Neural cell (in vitro differentiated cells): ENCODE measurements at regions not wholly inside any gene's neighbourhood (a gene's known extent, or its start where the extent isn't known, plus 50 kb on each side); places are given as distances from the start of the nearest gene placed in this dataset.

Experiments
- H2AFZ ChIP-seq: fragments of 200-600, 300-800 bp; sonication (generic), shearing (Covaris generic); 2 replicates; pipeline ENCODE4 v1.6.0; 2014; ENCODE audit warnings: low read depth, mild to moderate bottlenecking, antibody characterized with exemption, low read length, moderate library complexity
- H3F3A ChIP-seq: fragments of 200-600 bp; shearing (Covaris generic); 2 replicates; pipeline ENCODE4 v1.6.1; 2016; ENCODE audit warnings: mild to moderate bottlenecking, moderate library complexity, mixed read lengths, antibody characterized with exemption, low read length; ENCODE audit not compliant: insufficient read depth, poor library complexity, severe bottlenecking
- H3K27ac ChIP-seq: fragments of 200-600, 300-800 bp; sonication (generic), shearing (Covaris generic); 2 replicates; pipeline ENCODE4 v1.5.1; 2014; ENCODE audit warnings: mild to moderate bottlenecking, low read length, moderate library complexity
- H3K27me3 ChIP-seq: fragments of 300-800, 200-600 bp; sonication (generic), shearing (Covaris generic); 2 replicates; pipeline ENCODE4 v1.6.0; 2014; ENCODE audit warnings: mild to moderate bottlenecking, low read depth, low read length, moderate library complexity; ENCODE audit not compliant: insufficient read depth
- H3K36me3 ChIP-seq: fragments of 300-800, 200-600 bp; sonication (generic), shearing (Covaris generic); 2 replicates; pipeline ENCODE4 v1.5.1; 2014; ENCODE audit warnings: mild to moderate bottlenecking, antibody characterized with exemption, low read length, moderate library complexity; ENCODE audit not compliant: insufficient read depth
- H3K4me2 ChIP-seq: fragments of 300-800, 200-600 bp; sonication (generic), shearing (Covaris generic); 2 replicates; pipeline ENCODE4 v1.6.0; 2014; ENCODE audit warnings: mild to moderate bottlenecking, low read length
- H3K4me3 ChIP-seq: fragments of 300-800, 200-600 bp; sonication (generic), shearing (Covaris generic); 2 replicates; pipeline ENCODE4 v1.5.1; 2014; ENCODE audit warnings: mild to moderate bottlenecking, low read length, moderate library complexity
- H3K79me2 ChIP-seq: fragments of 200-600 bp; shearing (Covaris generic); replicated peaks from 2 replicates; pipeline ENCODE4 v1.6.0; 2014; ENCODE audit warnings: mild to moderate bottlenecking, low read length, moderate library complexity; ENCODE audit not compliant: insufficient read depth
- H3K9ac ChIP-seq: fragments of 300-800, 200-600 bp; sonication (generic), shearing (Covaris generic); 2 replicates; pipeline ENCODE4 v1.6.1; 2016; ENCODE audit warnings: mild to moderate bottlenecking, low read length, mixed read lengths
- H3K9me2 ChIP-seq: fragments of 200-600 bp; shearing (Covaris generic); 2 replicates; pipeline ENCODE4 v1.6.1; 2016; ENCODE audit warnings: mild to moderate bottlenecking, low read length, mixed read lengths; ENCODE audit not compliant: insufficient read depth
- H3K9me3 ChIP-seq: fragments of 200-600, 300-800 bp; sonication (generic), shearing (Covaris generic); 2 replicates; pipeline ENCODE4 v1.6.1; 2016; ENCODE audit warnings: mild to moderate bottlenecking, mixed run types, low read length, moderate library complexity, mixed read lengths
- H4K20me1 ChIP-seq: fragments of 200-600 bp; shearing (Covaris generic); 2 replicates; pipeline ENCODE4 v1.6.1; 2016; ENCODE audit warnings: mild to moderate bottlenecking, mixed run types; ENCODE audit not compliant: insufficient read depth
- EP300 ChIP-seq: fragments of 450-650 bp; conservative IDR thresholded peaks from 2 replicates; pipeline ENCODE4 v1.6.1; 2014; ENCODE audit warnings: antibody characterized with exemption, mild to moderate bottlenecking, moderate library complexity; ENCODE audit not compliant: poor library complexity, severe bottlenecking
- EZH2 ChIP-seq: fragments of 200-600, 300-800 bp; shearing (Covaris generic), sonication (generic); IDR thresholded peaks from 2 replicates; pipeline ENCODE4 v1.6.1; 2014; ENCODE audit warnings: antibody characterized with exemption, low read length, borderline replicate concordance, mild to moderate bottlenecking; ENCODE audit not compliant: insufficient read depth, poor library complexity, severe bottlenecking
- MXI1 ChIP-seq: fragments of 450-650 bp; conservative IDR thresholded peaks from 2 replicates; pipeline ENCODE4 v1.6.1; 2014; ENCODE audit warnings: antibody characterized with exemption, mild to moderate bottlenecking; ENCODE audit not compliant: poor library complexity, severe bottlenecking
- POLR2AphosphoS5 ChIP-seq: IDR thresholded peaks from 2 replicates; pipeline ENCODE4 v1.6.1; 2012
- RAD21 ChIP-seq: fragments of 450-650 bp; conservative IDR thresholded peaks from 2 replicates; pipeline ENCODE4 v1.6.1; 2014; ENCODE audit warnings: antibody characterized with exemption, mild to moderate bottlenecking, moderate library complexity
- SMC3 ChIP-seq: fragments of 450-650 bp; conservative IDR thresholded peaks from 2 replicates; pipeline ENCODE4 v1.6.1; 2014; ENCODE audit warnings: antibody characterized with exemption, mild to moderate bottlenecking, moderate library complexity; ENCODE audit not compliant: poor library complexity
- TAF1 ChIP-seq: IDR thresholded peaks from 2 replicates; pipeline ENCODE4 v1.6.1; 2012; ENCODE audit warnings: low read depth
- TF ChIP-seq, protein P1 (sequence below): IDR thresholded peaks from 2 replicates; pipeline ENCODE4 v1.6.1; 2012; ENCODE audit warnings: borderline replicate concordance
- TF ChIP-seq, protein P2 (sequence below): fragments of 450-650 bp; IDR thresholded peaks from 2 replicates; pipeline ENCODE4 v1.5.1; 2014; ENCODE audit warnings: antibody characterized with exemption, mild to moderate bottlenecking, moderate library complexity; ENCODE audit not compliant: poor library complexity, severe bottlenecking

DNA sequence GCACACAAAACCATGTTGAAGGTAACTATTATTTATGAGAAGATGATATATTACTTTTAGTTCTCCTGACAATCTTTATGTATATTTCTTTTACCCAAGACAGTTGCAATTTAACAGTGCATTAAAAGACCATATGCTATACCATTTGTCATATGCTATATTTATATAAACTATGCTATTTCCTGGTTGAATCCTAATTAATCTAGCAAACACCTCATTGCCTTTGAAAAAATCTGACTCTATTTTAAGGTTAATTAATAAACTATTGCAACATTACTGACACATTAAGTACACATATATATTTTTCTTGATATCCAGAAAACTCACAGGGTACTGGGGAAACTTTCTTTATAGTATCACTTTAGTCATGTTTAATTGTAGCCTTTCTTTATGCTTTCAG lies 649.4 kb upstream of the PCDH20 start:
- no peak overlapping the region for H3K9ac ChIP-seq
- H3K4me2 ChIP-seq, result no peak overlapping the region

DNA sequence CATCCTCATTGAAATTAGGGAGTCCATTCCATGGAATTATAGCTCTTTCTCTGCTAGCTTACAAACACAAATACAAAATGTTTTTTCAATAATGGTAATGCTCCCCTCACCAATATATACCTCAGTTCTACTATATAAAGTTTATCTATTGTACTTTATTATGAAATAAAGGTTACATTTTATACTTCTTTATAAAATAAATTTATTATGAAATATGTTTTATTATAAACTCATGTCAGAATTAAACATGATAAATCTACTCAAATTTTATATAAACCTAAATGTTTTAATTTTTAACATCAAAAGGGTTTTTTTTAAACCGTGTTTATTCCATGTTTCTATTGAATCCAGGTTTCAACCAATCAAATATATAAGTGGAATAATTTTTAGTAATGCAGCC lies 646.1 kb upstream of the PCDH20 start:
- H3K27ac ChIP-seq, result no peak overlapping the region

More for the DNA sequence above, 649.4 kb upstream of the PCDH20 start:
- TF ChIP-seq EP300, result no peak
- TF ChIP-seq EZH2, result no peak
- no peak for TF ChIP-seq RAD21
- no peak for TF ChIP-seq TAF1
- TF ChIP-seq, protein P1, sequence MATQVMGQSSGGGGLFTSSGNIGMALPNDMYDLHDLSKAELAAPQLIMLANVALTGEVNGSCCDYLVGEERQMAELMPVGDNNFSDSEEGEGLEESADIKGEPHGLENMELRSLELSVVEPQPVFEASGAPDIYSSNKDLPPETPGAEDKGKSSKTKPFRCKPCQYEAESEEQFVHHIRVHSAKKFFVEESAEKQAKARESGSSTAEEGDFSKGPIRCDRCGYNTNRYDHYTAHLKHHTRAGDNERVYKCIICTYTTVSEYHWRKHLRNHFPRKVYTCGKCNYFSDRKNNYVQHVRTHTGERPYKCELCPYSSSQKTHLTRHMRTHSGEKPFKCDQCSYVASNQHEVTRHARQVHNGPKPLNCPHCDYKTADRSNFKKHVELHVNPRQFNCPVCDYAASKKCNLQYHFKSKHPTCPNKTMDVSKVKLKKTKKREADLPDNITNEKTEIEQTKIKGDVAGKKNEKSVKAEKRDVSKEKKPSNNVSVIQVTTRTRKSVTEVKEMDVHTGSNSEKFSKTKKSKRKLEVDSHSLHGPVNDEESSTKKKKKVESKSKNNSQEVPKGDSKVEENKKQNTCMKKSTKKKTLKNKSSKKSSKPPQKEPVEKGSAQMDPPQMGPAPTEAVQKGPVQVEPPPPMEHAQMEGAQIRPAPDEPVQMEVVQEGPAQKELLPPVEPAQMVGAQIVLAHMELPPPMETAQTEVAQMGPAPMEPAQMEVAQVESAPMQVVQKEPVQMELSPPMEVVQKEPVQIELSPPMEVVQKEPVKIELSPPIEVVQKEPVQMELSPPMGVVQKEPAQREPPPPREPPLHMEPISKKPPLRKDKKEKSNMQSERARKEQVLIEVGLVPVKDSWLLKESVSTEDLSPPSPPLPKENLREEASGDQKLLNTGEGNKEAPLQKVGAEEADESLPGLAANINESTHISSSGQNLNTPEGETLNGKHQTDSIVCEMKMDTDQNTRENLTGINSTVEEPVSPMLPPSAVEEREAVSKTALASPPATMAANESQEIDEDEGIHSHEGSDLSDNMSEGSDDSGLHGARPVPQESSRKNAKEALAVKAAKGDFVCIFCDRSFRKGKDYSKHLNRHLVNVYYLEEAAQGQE, result no peak
- no peak for TF ChIP-seq POLR2AphosphoS5
- TF ChIP-seq, protein P2, sequence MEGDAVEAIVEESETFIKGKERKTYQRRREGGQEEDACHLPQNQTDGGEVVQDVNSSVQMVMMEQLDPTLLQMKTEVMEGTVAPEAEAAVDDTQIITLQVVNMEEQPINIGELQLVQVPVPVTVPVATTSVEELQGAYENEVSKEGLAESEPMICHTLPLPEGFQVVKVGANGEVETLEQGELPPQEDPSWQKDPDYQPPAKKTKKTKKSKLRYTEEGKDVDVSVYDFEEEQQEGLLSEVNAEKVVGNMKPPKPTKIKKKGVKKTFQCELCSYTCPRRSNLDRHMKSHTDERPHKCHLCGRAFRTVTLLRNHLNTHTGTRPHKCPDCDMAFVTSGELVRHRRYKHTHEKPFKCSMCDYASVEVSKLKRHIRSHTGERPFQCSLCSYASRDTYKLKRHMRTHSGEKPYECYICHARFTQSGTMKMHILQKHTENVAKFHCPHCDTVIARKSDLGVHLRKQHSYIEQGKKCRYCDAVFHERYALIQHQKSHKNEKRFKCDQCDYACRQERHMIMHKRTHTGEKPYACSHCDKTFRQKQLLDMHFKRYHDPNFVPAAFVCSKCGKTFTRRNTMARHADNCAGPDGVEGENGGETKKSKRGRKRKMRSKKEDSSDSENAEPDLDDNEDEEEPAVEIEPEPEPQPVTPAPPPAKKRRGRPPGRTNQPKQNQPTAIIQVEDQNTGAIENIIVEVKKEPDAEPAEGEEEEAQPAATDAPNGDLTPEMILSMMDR, result no peak
- no peak for TF ChIP-seq MXI1
- H3K9me3 ChIP-seq, result no peaks in the 10 kb centered on the region
- H4K20me1 ChIP-seq, result no peaks in the 10 kb centered on the region
- H3K27me3 ChIP-seq, result no peaks in the 10 kb centered on the region
- no peak overlapping the region for H2AFZ ChIP-seq
- no peak overlapping the region for H3K27ac ChIP-seq
- no peaks in the 10 kb centered on the region for H3F3A ChIP-seq
- H3K79me2 ChIP-seq, result no peaks in the 10 kb centered on the region
- H3K4me3 ChIP-seq, result no peak overlapping the region
- no peaks in the 10 kb centered on the region for H3K9me2 ChIP-seq
- H3K36me3 ChIP-seq, result no peaks in the 10 kb centered on the region

More for the DNA sequence above, 646.1 kb upstream of the PCDH20 start:
- H3K9me3 ChIP-seq, result no peaks in the 10 kb centered on the region
- TF ChIP-seq, protein P2, result no peak
- TF ChIP-seq MXI1 (no peak), POLR2AphosphoS5 (no peak), TAF1 (no peak), EZH2 (no peak), RAD21 (no peak), EP300 (no peak), SMC3 (no peak)
- TF ChIP-seq, protein P1, result no peak
- H3K36me3 ChIP-seq, result no peaks in the 10 kb centered on the region
- H2AFZ ChIP-seq, result no peak overlapping the region
- no peaks in the 10 kb centered on the region for H4K20me1 ChIP-seq
- no peaks in the 10 kb centered on the region for H3K79me2 ChIP-seq
- H3F3A ChIP-seq, result no peaks in the 10 kb centered on the region
- H3K9ac ChIP-seq, result no peak overlapping the region
- no peak overlapping the region for H3K4me2 ChIP-seq
- H3K27me3 ChIP-seq, result no peaks in the 10 kb centered on the region
- no peak overlapping the region for H3K4me3 ChIP-seq
- H3K9me2 ChIP-seq, result no peaks in the 10 kb centered on the region
